Amygdala (tissue), 56 donors: ENCODE measurements at regions not wholly inside any gene's neighbourhood (a gene's known extent, or its start where the extent isn't known, plus 50 kb on each side); places are given as distances from the start of the nearest gene placed in this dataset.

ENCODE experiments used
- DNase-seq, 56 donors: peaks; one replicate each; lab custom pipeline; 2025; lab: John Stamatoyannopoulos, UW

DNA sequence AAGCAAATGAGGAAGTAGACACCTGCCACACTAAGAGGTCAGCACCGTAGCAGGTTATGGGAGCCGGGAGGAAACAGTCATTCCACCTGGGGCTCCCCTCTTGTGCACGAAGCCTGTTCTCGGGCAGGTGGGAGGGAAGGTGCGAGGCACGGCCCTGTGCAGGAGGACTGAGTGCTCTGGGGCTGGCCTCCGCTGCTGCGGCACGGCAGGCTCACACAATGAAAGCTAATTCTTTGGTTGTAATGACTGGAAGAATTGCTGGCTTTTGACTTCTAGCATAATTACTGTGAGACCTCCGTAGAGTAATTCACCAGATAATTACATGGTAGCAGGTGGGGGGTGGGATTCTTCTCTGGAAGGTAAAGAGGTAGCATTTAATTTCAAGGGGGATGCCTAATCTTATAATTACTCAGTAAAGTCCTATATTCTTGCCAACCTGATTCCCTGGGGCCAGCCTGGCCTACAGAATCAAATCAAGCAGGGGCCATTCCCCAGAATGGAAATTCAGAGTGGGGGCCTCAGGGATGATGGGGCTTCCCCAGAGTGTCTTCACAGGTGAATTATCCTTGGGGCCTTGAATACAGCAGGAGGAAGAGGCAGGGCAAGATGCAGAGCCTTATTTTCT, 129.1 kb downstream of the TPRA1 start:
- DNase-seq: no peak

DNA sequence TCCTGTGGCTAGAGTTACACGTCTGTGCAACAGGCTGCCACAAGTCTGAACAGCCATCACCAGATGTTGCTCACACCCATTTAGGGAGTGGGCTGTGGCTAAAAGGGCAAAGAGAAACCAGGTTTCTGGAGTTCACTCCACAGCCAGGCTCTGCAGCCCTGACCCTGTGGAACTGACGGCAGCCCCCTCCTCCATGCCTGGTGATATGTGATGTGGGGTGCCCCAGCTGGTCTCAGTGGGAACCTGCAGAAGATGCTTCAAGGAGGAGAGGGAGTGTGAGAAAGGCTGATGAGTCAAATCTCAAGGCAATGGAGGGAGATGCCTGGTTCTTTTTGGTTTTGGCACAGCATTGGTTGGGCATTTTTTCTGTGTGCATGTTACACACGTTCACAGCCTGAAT, 130.6 kb downstream of the TPRA1 start:
- no peak for DNase-seq

DNA sequence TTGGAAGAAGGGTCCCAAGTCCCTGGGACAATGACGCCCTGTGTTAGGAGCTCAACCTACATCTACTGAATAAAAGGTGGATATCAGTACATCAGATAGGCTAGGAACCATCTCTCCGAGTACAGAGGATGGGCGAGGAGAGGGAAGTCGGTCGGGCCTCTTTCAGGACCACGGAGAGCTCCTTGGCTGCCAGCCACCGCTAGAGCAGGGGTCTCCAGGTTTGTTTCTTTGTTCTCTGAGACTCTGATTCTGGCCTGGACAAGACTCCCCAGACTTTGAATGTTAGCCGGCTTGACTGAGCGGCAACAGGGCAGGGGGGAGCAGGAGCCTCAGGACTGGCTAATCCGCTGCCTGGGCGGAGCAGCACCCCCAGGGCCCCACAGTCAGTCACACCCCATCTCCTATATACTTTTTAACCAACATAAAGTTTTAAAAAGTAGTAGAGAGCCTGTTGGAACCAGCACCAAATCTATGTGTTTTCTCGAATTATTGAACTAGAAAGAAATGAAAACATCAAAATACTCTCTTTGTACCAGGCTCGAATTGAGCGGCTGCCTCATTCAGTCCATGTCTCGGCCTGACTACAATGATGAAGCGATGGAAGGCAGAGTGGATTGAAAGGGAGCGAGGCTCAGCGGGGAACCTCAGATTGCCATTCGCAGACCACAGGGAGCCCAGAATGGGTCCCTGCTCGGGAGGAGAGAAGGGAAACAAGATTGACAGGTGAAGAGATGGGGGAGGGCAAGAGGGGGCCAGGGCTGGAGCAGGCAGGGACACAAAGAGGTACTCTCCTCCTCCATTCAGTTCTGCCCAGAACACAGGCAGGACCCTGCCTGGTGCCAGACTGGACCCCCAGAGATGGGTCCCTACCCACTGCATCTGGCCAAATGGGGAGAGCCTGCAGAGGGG, 131.6 kb downstream of the TPRA1 start:
- DNase-seq: peak in 1 of 56 donors; percentile 15

DNA sequence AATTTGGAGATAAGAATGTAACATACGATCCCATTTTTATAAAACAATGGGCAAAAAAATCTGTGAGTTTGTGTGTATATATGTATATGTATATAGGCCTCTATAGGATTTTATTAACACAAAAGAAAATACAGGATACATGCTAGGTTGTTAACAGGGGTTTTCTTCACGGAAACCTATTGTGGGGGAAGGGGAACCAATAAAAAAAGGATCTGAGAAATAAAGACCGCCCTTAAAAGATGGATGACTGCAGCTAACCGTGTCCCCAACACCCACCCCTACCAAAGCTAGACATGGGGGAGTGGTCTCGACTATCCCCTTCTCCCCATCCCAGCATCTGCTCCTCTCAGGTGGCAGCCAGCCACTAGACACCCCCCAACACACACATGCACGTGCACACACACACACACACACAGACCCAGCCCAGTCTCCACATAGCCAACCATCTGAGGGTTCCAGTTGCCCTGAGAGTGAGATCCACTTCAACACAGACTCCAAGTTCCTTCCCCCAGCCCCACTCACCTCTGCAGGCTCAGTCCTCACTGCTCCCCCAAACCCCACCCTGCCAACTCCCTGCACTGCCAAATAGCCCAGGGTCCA, 132.9 kb downstream of the TPRA1 start:
- DNase-seq: no peak

DNA sequence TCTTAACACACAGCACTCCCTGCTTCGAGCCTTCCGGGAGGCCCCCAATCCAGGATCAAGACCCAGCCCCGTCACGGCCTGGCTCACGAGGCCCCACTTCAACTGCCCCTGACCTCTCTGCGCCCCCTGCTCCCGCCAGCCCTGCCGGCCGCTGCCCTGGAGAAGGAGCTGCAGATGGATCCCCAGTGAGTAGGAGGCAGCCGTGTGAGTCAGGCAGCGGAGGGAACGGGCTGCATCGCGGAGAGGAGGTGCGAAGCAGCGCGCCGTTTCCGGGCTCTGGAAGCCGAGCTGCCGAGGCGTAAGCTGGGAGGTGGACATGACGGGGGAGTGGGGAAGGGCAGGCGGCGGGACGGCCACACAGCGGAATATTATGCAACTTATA, 133.4 kb downstream of the TPRA1 start:
- DNase-seq: peak in 16 of 56 donors; percentile 10 to 61 (median 28)

DNA sequence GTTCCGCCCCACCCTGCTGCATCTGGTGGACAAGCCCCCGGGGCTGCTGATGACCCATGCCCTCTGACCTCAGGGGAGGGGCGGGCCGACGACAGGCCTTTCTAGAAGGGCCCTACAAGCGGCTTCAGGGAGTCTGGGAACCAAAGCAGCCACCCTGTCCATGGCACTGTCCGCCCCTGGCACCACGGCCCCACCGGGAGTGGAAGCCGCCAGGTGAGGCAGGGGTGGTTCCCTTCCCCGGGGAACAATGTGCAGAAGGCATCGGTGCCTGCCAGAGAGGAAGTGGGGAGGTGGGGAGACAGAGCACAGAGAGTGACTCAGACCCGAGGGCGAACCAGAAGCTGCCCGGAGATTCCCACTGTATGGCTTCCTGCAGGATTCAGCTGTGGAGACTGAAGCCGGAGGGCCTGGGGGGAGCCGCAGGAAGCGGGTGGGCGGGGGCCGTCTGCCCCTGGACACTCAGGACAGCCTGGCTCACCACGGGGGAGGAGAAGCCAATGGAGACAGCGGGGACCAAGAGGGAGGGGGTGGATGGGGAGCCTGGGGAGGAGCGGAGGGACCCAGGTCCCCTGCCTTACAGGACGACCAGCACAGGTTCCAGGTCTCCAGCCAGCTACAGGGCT, 134.0 kb downstream of the TPRA1 start:
- peak in 2 of 56 donors; percentile 19 to 23 for DNase-seq

DNA sequence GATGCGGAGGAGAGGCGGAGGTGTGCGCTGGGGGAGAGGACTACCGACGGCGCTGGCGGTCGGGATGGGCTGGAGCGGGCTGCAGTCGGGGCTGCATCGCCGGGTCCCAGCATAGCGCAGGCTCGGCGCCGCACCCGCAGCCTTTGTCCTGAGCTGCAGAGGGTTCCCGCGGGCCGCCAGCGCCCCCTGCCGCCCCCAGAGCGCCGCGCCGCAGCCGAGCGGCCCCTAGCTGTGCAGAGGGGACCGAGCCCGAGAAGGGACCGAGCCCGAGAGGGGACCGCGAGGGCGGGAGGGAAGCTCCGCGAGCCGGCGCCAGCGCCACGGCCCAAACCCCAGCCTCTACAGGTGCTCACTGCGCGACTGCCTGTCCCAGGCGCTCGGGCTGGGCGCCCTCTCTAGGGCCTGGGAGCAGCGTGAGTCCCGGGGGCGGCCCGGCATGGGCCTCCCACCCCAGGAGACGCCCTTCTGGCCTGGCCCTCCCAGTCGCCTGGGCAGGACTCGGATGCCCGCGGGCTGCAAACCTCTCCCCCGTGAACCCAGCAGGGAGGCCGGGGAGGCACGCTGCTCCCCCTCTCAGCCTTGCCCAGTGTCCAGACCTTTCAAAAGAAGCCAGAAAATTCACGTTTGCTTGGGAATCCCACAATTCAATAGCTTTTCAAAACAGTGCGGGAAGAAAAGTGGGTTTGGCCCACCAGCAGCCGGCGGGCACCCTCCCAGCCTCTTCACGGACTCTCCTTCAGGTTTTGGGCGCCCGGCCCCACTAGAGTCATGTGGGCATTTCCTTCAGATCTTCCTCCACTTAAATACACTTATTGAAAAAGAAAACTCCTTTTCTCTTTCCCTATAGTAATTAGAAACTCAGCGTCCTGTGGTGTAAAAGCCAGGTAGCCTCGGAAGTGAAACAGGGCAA, 134.7 kb downstream of the TPRA1 start:
- DNase-seq: peak in 51 of 56 donors; percentile 12 to 83 (median 44)

DNA sequence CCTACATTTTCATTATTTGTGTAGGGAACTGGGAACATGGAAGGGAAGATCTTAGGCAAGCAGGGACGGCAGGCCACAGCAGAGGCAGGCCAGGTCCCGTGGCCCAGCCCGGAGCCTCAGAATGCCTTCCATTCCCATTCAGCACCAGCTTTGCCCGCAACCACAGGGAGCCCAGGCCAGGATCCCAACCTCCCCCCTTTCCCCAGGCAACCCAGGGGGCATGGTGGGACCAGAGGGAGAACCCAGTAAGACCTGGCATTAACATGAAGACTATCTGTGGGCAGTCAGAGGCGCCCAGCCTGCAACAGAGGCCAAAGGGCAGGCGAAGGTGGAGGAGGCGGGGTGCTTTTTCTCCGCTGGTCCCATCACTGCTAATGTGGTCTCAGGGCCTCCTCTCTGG, 135.6 kb downstream of the TPRA1 start:
- DNase-seq: no peak

DNA sequence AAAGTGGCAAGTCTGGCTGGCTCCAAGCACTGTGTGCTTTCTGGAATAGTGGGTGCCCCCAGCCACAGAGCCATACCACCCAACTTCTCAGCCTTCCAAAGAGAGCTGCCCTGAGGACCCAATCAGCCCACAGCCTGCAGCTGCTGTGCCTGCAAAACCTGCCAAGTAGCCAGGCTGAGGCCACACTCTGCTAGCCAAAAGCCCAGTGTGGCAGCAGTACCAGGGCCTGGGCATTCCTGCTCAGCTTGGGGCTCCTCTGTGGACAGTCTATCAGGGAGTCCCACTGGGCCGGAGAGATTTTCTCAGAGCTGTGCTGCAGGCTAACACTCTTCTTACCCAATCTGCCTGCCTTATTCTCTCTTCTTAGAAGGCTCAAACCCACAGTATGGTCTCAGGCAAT, 136.5 kb downstream of the TPRA1 start:
- no peak for DNase-seq

DNA sequence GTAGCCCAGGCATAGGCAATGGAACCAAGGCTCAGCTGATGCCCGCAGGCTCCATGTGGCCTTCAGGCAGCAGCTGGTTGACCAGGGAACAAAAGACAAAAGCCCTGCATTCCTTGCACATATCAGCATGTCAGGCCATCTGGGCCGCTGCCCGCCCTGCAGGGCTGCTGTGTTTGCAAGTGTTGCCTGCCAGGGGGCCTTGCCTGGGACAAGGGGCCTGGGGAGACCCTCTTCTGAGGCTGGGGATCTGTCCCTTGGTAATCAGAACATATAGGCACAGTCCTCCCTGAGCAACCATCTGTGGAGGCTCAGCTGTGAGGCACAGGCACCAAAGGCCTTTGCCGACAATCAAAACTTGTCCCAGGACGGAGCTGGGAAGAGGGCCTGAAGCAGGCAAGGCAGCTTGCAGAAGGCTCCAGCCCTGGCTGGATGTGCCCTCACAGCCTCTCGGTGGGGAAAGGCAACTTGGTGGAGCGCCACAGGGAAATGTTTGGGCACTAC, 138.2 kb downstream of the TPRA1 start:
- DNase-seq: no peak

DNA sequence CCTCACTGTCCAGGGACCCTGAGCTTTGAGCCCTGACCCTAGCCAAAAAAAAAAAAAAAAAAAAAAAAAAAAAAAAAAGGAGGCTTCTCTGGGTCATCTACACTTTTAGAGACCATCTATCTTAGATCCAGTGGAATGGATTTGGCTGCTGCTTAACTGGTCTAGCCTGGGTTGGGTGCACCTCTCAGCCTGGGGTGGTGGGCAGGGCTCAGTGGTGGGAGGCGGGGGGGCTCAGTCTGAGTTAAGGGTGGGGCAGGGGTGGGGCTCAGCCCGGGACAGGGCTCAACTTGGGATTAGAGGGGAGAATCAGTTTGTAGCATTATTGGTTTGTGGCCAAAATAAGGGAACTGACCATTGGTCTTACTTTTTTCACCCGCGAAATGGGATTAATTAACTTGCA, 139.2 kb downstream of the TPRA1 start:
- no peak for DNase-seq

DNA sequence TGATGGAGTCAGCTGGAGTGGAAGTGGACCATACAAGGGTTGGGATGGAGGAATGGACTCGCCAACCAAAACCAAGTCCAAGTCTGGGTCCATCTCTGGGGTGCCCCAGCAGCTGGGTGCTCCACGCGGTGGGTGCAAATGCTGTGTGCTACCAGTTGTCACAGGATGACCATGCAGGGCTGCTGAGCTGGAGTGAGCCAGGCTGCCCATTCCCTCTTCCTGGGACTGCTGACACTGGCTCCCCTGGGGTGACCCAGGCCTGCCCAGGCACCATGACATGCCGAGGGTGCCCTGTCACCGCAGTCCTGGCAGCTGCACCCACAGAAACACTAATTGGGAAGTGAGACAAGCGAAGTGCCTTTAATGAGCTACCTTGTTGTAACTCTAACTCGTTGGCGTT, 140.2 kb downstream of the TPRA1 start:
- DNase-seq: no peak

DNA sequence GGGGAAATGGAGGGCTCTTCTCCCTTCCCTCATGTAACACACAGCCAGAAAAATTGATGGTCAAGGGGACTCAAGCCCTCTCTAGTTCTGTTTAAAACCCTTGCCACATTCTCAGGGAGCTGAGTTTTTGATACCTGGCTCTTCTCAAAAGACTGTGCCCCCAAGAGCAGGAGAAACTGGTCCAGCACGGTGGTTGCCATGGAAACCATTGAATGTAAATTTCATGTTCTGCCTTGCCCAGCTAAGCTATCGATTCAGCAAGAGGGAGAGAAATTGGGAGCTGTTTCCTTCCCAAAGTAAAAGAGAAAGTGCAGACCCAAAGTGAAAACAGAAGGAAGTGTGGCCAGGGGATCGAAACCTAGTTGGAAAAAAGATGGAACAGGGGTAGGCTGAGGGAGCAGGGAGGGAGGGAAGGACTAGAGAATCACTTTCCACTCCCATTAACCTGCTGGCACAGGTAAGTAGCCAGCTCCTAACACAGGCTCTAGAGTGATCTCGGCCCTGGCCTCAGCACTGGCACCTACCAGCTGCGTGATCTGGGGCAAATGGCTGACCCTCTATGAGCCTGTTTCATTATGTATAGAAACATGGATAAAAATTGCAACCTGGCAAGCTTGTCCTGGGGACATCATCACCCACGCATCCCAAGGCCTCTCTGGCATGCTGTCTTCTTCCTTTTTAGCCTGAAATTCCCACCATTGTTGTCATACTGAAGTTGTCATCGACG, 140.9 kb downstream of the TPRA1 start:
- no peak for DNase-seq

DNA sequence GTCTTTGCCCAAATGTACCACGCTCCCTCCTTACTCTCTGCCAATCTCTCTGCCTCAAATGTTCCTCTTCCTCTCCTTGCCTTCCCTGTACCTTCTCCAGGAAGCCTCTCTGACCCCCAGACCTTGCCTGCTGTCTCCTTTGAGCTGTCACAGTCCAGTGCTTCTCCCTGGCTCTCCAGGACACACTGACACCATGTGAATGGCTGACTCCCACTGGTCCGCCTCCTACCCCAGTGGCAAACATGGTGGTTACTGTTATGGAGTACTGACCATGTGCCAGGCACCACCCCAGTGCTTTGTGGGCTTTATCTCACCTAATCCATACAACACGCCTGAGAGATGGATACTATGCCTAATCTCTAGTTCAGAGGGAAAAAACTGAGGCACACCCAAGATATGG, 141.9 kb downstream of the TPRA1 start:
- DNase-seq: no peak

DNA sequence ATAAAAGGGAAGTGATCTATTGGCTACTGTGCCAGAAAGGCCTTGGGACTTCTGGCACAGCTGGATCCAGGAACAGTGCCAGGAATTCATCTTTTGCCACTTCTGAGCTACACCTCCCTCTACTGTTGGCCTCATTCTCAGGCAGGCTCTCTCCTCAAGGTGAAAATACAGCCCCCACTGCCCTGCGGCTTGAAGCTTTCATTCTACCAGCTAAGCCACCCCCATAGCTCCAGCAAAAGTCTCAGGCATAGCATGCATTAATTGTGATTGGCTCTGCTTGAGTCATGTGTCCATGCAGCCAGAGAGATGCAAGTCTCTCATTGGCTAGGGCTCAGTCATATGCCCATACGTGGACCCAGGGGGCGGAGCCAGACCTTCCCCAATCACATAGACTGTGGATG, 142.4 kb downstream of the TPRA1 start:
- no peak for DNase-seq

DNA sequence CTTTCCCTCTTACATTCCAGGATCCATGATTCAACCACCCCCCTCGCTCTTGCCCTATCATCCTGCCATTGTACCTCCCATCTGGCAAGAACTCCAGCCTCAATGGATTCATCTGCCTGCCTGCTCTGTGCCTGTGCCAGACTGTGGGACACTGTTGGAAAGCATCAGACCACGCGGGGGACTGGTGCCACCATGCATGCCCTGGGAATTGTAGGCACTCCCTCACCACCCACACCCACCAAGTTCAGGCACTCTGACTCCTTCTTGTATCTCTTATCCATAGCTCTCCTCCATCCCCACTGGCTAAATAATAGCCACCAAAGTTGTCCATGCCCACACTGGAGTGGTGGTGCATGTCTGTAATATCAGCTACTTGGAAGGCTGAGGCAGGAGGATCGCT, 143.8 kb downstream of the TPRA1 start:
- no peak for DNase-seq

DNA sequence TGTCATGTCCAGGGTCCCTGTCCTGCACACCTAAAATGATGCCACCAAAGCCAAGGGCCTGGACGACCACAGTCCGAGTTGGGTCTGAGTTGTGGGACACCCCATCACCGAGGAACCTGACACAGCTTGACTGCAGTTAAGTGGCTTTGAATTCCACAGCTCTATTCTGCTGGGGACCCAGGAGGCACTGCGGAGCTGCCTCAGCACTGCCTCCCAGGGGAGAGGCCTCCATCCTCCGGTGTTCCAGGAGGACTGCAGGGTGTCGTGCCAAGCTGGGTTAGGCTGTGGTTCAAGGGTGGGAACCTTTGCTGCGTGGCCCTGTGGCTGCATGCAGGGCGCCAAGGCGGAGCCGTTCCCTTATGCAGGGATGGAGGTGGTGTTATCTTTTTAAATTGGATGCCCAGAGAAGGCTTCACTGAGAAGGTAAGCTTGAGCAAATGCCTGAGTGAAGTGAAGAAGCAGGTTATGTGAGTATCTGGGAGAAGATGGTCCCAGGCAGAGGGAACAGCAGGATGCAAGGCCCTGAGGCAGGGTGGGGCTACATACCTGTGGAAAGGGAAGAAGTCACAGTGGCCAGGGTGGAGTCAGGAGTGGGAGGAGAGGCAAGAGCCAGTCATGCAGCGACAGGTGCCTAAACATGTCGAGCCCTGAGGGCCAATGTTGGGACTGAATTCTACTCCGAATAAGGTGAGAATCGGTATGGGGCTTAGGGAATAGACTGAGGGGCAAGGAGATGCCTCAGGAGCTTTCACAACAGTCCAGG, 144.8 kb downstream of the TPRA1 start:
- DNase-seq: no peak

DNA sequence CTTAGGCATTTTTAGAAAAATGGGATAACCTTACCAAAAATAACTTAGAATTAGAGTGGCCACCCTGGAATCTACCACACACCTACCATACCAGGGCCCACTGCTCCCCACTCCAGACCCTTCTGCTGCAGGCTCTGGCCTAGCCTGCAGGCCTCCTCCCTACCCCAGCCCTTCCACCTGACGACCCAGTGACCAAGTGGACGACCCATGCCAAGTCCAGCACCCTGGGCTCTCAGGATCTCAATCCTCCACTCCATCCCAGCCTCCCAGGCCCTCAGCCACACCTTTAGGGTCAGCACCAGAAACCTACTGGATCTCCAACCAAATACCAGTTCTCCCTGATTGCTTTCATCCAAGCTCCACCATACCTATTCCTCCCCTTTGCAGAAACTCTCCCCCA, 145.8 kb downstream of the TPRA1 start:
- no peak for DNase-seq
